GM12892 (cell line): ENCODE measurements at regions not wholly inside any gene's neighbourhood (a gene's known extent, or its start where the extent isn't known, plus 50 kb on each side); places are given as distances from the start of the nearest gene placed in this dataset.

ENCODE experiments used
- POLR2A ChIP-seq: IDR thresholded peaks from 2 replicates; pipeline ENCODE4 v1.6.1; 2011; ENCODE audit warnings: low read depth, low read length, control low read depth
- POLR2AphosphoS5 ChIP-seq: IDR thresholded peaks from 2 replicates; pipeline ENCODE4 v1.6.1; 2011; ENCODE audit warnings: low read depth, low read length, control low read depth

DNA sequence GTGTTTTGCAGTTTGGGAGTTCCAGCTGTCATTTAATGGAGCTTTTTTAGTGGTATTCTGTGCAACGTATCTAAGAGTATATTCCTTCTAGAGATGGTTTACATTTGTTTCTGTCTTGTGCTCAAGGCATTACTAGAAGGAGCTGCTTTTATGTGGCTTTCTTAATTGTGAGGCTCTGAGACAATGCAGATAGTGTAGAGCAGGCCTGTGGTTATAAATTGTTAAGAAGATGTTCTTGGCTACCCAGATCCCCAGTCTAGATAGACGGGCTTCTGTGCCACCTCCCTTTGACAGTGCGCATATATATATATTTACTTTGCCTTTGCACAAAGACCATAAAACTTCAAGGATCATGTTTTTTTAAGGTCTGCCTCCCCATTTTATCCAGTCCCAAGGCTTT is 160.8 kb upstream of the PODXL start:
- TF ChIP-seq POLR2AphosphoS5, result no peak
- TF ChIP-seq POLR2A, result no peak
